Liver (tissue), 8 donors: ENCODE measurements at regions not wholly inside any gene's neighbourhood (a gene's known extent, or its start where the extent isn't known, plus 50 kb on each side); places are given as distances from the start of the nearest gene placed in this dataset.

Experiments
- DNase-seq: peaks from one replicate; pipeline ENCODE4 v3.0.0-alpha.2; 2017; ENCODE audit warnings: low spot score
- H3K27ac ChIP-seq, 2 donors: one replicate each; pipeline ENCODE4 v1.7.0; 2013; ENCODE audit warnings: inconsistent platforms in 2 of 2, low read length in 2 of 2, control low read depth in 1 of 2, low read depth in 1 of 2, mild to moderate bottlenecking in 1 of 2
- H3K27me3 ChIP-seq, 4 donors: one replicate each; pipeline versions ENCODE4 v1.6.1 to v1.7.0; 2013; ENCODE audit warnings: low read length in 3 of 4, inconsistent platforms in 1 of 4, mild to moderate bottlenecking in 1 of 4, moderate library complexity in 1 of 4; ENCODE audit not compliant: control insufficient read depth in 4 of 4, insufficient read depth in 4 of 4
- H3K36me3 ChIP-seq, 4 donors: one replicate each; pipeline versions ENCODE4 v1.6.1 to v1.7.0; 2013; ENCODE audit warnings: low read length in 3 of 4, mild to moderate bottlenecking in 3 of 4, low read depth in 1 of 4, moderate library complexity in 1 of 4; ENCODE audit not compliant: control insufficient read depth in 4 of 4, insufficient read depth in 3 of 4
- H3K4me1 ChIP-seq, 4 donors: one replicate each; pipeline versions ENCODE4 v1.6.1 to v1.7.0; 2013; ENCODE audit warnings: low read length in 3 of 4, mild to moderate bottlenecking in 3 of 4, moderate library complexity in 1 of 4; ENCODE audit not compliant: control insufficient read depth in 4 of 4, insufficient read depth in 4 of 4
- H3K4me3 ChIP-seq, 3 donors: one replicate each; pipeline versions ENCODE4 v1.6.1 to v1.7.0; 2013; ENCODE audit warnings: low read length in 3 of 3, control low read depth in 1 of 3, low read depth in 1 of 3, mild to moderate bottlenecking in 1 of 3
- H3K9ac ChIP-seq, 2 donors: one replicate each; pipeline ENCODE4 v1.7.0; 2013; ENCODE audit warnings: low read length in 2 of 2, mild to moderate bottlenecking in 2 of 2, moderate library complexity in 2 of 2, control low read depth in 1 of 2, low read depth in 1 of 2
- H3K9me3 ChIP-seq, 4 donors: one replicate each; pipeline versions ENCODE4 v1.6.1 to v1.7.0; 2013; ENCODE audit warnings: low read length in 3 of 4; ENCODE audit not compliant: control insufficient read depth in 4 of 4
- EGR1 ChIP-seq, 2 donors: IDR thresholded peaks; 2 replicates each; pipeline ENCODE4 v1.6.1; 2016 to 2018; ENCODE audit warnings: antibody characterized with exemption in 2 of 2, low read depth in 2 of 2
- FOXA1 ChIP-seq: IDR thresholded peaks from 2 replicates; pipeline ENCODE4 v1.6.1; 2016; ENCODE audit warnings: antibody characterized with exemption
- FOXA2 ChIP-seq: IDR thresholded peaks from 2 replicates; pipeline ENCODE4 v1.6.1; 2016; ENCODE audit warnings: antibody characterized with exemption
- GABPA ChIP-seq, 2 donors: IDR thresholded peaks in 1 of 2; conservative IDR thresholded peaks in 1 of 2; 2 replicates each; pipeline ENCODE4 v1.6.1; 2016; ENCODE audit warnings: antibody characterized with exemption in 2 of 2, mild to moderate bottlenecking in 1 of 2, moderate library complexity in 1 of 2
- HNF4A ChIP-seq, 2 donors: conservative IDR thresholded peaks; 2 replicates each; pipeline ENCODE4 v1.6.1; 2016; ENCODE audit warnings: antibody characterized with exemption in 2 of 2, mild to moderate bottlenecking in 2 of 2
- HNF4G ChIP-seq: IDR thresholded peaks from 2 replicates; pipeline ENCODE4 v1.6.1; 2016; ENCODE audit warnings: antibody characterized with exemption
- JUND ChIP-seq, 2 donors: IDR thresholded peaks; 2 replicates each; pipeline ENCODE4 v1.6.1; 2016; ENCODE audit warnings: antibody characterized with exemption in 2 of 2
- NR2F2 ChIP-seq: IDR thresholded peaks from 2 replicates; pipeline ENCODE4 v1.6.1; 2016; ENCODE audit warnings: antibody characterized with exemption
- RAD21 ChIP-seq, 2 donors: IDR thresholded peaks; 2 replicates each; pipeline ENCODE4 v1.6.1; 2016; ENCODE audit warnings: antibody characterized with exemption in 2 of 2, mild to moderate bottlenecking in 2 of 2
- RXRA ChIP-seq, 2 donors: IDR thresholded peaks; 2 replicates each; pipeline ENCODE4 v1.6.1; 2017 to 2018; ENCODE audit warnings: antibody characterized with exemption in 2 of 2, mild to moderate bottlenecking in 1 of 2
- SP1 ChIP-seq: IDR thresholded peaks from 2 replicates; pipeline ENCODE4 v1.6.1; 2018; ENCODE audit warnings: antibody characterized with exemption, mild to moderate bottlenecking
- TAF1 ChIP-seq: conservative IDR thresholded peaks from 2 replicates; pipeline ENCODE4 v1.6.1; 2016; ENCODE audit warnings: antibody characterized with exemption, mild to moderate bottlenecking
- YY1 ChIP-seq: IDR thresholded peaks from 2 replicates; pipeline ENCODE4 v1.6.1; 2016; ENCODE audit warnings: antibody characterized with exemption, mild to moderate bottlenecking
- WGBS: extraction: QIAGEN DNeasy Blood & Tissue Kit; methylation state at CpG from one replicate; pipeline ENCODE4 v1.1.7; 2013; 5-methylcytosine and 5-hydroxymethylcytosine counted together
- TF ChIP-seq, protein P1 (sequence below): fragments of 150-350 bp; IDR thresholded peaks from 2 replicates; pipeline ENCODE4 v1.5.1; 2017; ENCODE audit warnings: improper control_type of control experiment, low read depth, low read length; ENCODE audit not compliant: missing input control
- TF ChIP-seq, protein P2 (sequence below): IDR thresholded peaks from 2 replicates; pipeline ENCODE4 v1.6.1; 2016; ENCODE audit warnings: antibody characterized with exemption
- TF ChIP-seq, protein P3 (sequence below): IDR thresholded peaks from 2 replicates; pipeline ENCODE4 v1.6.1; 2016; ENCODE audit warnings: antibody characterized with exemption
- TF ChIP-seq, protein P4 (sequence below): IDR thresholded peaks from 2 replicates; pipeline ENCODE4 v1.6.1; 2016; ENCODE audit warnings: antibody characterized with exemption, mild to moderate bottlenecking
- TF ChIP-seq, protein P5 (sequence below): IDR thresholded peaks from 2 replicates; pipeline ENCODE4 v1.6.1; 2016; ENCODE audit warnings: antibody characterized with exemption
- donor health status: healthy.
- donor health status: healthy.
- donor health status: healthy.
- donor health status: healthy.
- donor health status: healthy.

DNA sequence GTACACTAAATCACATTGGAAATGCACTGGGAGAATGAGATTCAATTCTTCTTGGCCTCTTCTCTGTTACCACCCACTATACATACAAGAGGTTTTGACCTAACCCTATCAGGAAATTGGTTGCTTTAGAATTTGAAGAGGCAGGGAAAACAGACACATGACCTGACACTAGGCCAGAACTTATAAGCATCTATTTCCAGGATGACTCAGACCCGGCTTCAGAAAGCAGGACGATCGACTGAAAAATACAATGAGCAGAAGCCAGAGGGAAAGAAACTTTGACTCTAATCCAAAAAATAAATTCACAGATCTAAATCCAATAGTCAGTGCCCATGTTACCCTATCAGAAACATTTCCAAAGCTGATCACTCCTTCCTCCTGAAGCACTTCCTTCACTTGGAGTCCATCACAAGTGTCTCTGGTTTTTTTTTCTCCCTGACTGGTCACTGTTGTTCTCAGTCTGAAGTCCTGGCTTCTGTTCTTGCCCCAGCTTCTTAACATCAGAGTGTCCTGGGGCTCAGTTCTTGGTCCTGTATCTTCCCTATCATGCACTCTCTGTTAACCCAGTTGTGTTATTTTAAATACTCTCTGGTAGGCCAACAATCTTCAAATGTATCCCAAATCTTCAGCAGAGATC lies 133.6 kb downstream of the P2RY1 start:
- Histone ChIP-seq H3K36me3 (no peaks in the 10 kb centered on the region), H3K4me3 (no peak overlapping the region)
- WGBS, result 70% methylated on average over 3 of the region's 3 CpGs

DNA sequence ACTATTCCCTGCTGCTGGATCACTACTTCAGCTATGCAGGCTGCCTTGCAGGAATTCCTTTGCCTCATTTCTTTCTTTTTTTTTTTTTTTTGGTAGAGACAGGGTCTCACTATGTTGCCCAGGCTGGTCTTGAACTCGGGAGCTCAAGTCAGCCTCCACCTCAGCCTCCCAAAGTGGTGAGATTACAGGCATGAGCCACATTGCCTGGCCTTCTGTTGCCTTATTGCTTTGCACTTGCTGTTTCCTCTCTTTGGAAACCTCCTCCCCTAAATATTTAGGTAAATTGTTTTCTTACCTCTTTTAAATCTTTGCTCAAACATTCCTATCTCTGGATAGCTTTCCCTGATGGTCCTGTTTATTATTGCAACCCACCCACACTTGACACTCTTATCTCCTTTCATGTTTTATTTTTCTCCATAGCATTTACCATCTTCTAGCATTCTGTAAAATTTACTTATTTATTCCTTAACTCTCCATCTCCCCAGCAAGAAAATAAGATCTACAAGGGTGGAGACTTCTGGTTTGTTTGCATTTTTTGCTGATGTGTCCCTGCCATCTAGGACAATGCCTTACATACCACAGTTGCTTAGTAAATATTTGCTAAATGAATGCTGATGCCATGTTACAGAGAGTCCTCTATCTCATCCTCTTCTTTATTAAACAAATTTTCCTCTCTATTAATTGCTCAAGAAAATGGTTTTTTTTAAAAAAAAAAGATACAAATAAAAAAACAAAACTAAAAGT lies 134.8 kb downstream of the P2RY1 start:
- WGBS, result 67% methylated on average over 1 of the region's 1 CpG
- no peak overlapping the region for H3K9ac ChIP-seq
- no peaks in the 10 kb centered on the region for H3K27me3 ChIP-seq
- H3K9me3 ChIP-seq, result peaks cover 0 to 3% (median 0%) of the 10 kb centered on the region in 4 donors
- H3K36me3 ChIP-seq, result no peaks in the 10 kb centered on the region
- H3K27ac ChIP-seq, result no peak overlapping the region
- H3K4me3 ChIP-seq, result no peak overlapping the region
- H3K4me1 ChIP-seq, result no peaks in the 10 kb centered on the region
- TF ChIP-seq, protein P1, sequence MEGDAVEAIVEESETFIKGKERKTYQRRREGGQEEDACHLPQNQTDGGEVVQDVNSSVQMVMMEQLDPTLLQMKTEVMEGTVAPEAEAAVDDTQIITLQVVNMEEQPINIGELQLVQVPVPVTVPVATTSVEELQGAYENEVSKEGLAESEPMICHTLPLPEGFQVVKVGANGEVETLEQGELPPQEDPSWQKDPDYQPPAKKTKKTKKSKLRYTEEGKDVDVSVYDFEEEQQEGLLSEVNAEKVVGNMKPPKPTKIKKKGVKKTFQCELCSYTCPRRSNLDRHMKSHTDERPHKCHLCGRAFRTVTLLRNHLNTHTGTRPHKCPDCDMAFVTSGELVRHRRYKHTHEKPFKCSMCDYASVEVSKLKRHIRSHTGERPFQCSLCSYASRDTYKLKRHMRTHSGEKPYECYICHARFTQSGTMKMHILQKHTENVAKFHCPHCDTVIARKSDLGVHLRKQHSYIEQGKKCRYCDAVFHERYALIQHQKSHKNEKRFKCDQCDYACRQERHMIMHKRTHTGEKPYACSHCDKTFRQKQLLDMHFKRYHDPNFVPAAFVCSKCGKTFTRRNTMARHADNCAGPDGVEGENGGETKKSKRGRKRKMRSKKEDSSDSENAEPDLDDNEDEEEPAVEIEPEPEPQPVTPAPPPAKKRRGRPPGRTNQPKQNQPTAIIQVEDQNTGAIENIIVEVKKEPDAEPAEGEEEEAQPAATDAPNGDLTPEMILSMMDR, result no peak
- TF ChIP-seq, protein P2, sequence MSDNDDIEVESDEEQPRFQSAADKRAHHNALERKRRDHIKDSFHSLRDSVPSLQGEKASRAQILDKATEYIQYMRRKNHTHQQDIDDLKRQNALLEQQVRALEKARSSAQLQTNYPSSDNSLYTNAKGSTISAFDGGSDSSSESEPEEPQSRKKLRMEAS, result no peak
- TF ChIP-seq EGR1 (IDR thresholded peaks at IDR 0.05; ENCODE audit: low read depth in 2 of 2), result no peak
- TF ChIP-seq FOXA2, result no peak
- no peak for TF ChIP-seq HNF4G
- no peak for TF ChIP-seq FOXA1
- TF ChIP-seq TAF1, result no peak
- no peak for TF ChIP-seq HNF4A (conservative IDR thresholded peaks at IDR 0.05)
- no peak for TF ChIP-seq SP1
- no peak for TF ChIP-seq JUND (IDR thresholded peaks at IDR 0.05)
- no peak for TF ChIP-seq NR2F2
- no peak for TF ChIP-seq GABPA (IDR thresholded peaks at IDR 0.05 in 1 of 2, conservative IDR thresholded peaks at IDR 0.05 in 1 of 2)
- TF ChIP-seq, protein P3, sequence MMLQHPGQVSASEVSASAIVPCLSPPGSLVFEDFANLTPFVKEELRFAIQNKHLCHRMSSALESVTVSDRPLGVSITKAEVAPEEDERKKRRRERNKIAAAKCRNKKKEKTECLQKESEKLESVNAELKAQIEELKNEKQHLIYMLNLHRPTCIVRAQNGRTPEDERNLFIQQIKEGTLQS, result no peak
- TF ChIP-seq, protein P4, sequence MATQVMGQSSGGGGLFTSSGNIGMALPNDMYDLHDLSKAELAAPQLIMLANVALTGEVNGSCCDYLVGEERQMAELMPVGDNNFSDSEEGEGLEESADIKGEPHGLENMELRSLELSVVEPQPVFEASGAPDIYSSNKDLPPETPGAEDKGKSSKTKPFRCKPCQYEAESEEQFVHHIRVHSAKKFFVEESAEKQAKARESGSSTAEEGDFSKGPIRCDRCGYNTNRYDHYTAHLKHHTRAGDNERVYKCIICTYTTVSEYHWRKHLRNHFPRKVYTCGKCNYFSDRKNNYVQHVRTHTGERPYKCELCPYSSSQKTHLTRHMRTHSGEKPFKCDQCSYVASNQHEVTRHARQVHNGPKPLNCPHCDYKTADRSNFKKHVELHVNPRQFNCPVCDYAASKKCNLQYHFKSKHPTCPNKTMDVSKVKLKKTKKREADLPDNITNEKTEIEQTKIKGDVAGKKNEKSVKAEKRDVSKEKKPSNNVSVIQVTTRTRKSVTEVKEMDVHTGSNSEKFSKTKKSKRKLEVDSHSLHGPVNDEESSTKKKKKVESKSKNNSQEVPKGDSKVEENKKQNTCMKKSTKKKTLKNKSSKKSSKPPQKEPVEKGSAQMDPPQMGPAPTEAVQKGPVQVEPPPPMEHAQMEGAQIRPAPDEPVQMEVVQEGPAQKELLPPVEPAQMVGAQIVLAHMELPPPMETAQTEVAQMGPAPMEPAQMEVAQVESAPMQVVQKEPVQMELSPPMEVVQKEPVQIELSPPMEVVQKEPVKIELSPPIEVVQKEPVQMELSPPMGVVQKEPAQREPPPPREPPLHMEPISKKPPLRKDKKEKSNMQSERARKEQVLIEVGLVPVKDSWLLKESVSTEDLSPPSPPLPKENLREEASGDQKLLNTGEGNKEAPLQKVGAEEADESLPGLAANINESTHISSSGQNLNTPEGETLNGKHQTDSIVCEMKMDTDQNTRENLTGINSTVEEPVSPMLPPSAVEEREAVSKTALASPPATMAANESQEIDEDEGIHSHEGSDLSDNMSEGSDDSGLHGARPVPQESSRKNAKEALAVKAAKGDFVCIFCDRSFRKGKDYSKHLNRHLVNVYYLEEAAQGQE, result no peak
- TF ChIP-seq, protein P5, sequence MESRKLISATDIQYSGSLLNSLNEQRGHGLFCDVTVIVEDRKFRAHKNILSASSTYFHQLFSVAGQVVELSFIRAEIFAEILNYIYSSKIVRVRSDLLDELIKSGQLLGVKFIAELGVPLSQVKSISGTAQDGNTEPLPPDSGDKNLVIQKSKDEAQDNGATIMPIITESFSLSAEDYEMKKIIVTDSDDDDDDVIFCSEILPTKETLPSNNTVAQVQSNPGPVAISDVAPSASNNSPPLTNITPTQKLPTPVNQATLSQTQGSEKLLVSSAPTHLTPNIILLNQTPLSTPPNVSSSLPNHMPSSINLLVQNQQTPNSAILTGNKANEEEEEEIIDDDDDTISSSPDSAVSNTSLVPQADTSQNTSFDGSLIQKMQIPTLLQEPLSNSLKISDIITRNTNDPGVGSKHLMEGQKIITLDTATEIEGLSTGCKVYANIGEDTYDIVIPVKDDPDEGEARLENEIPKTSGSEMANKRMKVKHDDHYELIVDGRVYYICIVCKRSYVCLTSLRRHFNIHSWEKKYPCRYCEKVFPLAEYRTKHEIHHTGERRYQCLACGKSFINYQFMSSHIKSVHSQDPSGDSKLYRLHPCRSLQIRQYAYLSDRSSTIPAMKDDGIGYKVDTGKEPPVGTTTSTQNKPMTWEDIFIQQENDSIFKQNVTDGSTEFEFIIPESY, result no peak
- TF ChIP-seq RAD21 (IDR thresholded peaks at IDR 0.05), result no peak
- TF ChIP-seq YY1, result no peak
- no peak for TF ChIP-seq RXRA (IDR thresholded peaks at IDR 0.05)
- DNase-seq, result no peak

More for the DNA sequence above, 133.6 kb downstream of the P2RY1 start:
- no peak overlapping the region for H3K9ac ChIP-seq
- DNase-seq, result no peak
- TF ChIP-seq, protein P1, result no peak
- TF ChIP-seq RAD21 (IDR thresholded peaks at IDR 0.05) (no peak), RXRA (IDR thresholded peaks at IDR 0.05) (no peak), SP1 (no peak), TAF1 (no peak), GABPA (IDR thresholded peaks at IDR 0.05 in 1 of 2, conservative IDR thresholded peaks at IDR 0.05 in 1 of 2) (no peak)
- no peaks in the 10 kb centered on the region for H3K4me1 ChIP-seq
- H3K27me3 ChIP-seq, result no peaks in the 10 kb centered on the region
- H3K27ac ChIP-seq, result no peak overlapping the region
- peaks cover 0 to 3% (median 0%) of the 10 kb centered on the region in 4 donors for H3K9me3 ChIP-seq
